Peyer's patch (tissue), 4 donors: ENCODE measurements at regions not wholly inside any gene's neighbourhood (a gene's known extent, or its start where the extent isn't known, plus 50 kb on each side); places are given as distances from the start of the nearest gene placed in this dataset.

Experiments used
- CTCF ChIP-seq, 6 experiments: fragments of 450-650 bp in 4 of 6; fragments of 200-600 bp in 2 of 6; sonication (generic) in 1 of 6; IDR thresholded peaks; one replicate each; pipeline ENCODE4 v1.5.1; 2017 to 2019; ENCODE audit warnings: antibody characterized with exemption in 6 of 6, mild to moderate bottlenecking in 3 of 6, moderate library complexity in 1 of 6
- POLR2A ChIP-seq, 2 donors: fragments of 450-650 bp; IDR thresholded peaks; one replicate each; pipeline ENCODE4 v1.5.1; 2017; ENCODE audit warnings: antibody characterized with exemption in 2 of 2, mild to moderate bottlenecking in 2 of 2, moderate library complexity in 2 of 2

GRCh38 chr2:186281726-186282125 is 204.3 kb upstream of the ZC3H15 start:
- TF ChIP-seq CTCF (IDR thresholded peaks at IDR 0.05) (no peak), POLR2A (IDR thresholded peaks at IDR 0.05) (no peak)
